NT2/D1 (cell line): ENCODE measurements at regions not wholly inside any gene's neighbourhood (a gene's known extent, or its start where the extent isn't known, plus 50 kb on each side); places are given as distances from the start of the nearest gene placed in this dataset.

Experiments used
- YY1 ChIP-seq: IDR thresholded peaks from 2 replicates; pipeline ENCODE4 v1.6.1; 2011; ENCODE audit not compliant: insufficient read length, insufficient read depth
- ZNF274 ChIP-seq: IDR thresholded peaks from 2 replicates; pipeline ENCODE4 v1.6.1; 2011; ENCODE audit warnings: mild to moderate bottlenecking, low read depth, low read length

DNA sequence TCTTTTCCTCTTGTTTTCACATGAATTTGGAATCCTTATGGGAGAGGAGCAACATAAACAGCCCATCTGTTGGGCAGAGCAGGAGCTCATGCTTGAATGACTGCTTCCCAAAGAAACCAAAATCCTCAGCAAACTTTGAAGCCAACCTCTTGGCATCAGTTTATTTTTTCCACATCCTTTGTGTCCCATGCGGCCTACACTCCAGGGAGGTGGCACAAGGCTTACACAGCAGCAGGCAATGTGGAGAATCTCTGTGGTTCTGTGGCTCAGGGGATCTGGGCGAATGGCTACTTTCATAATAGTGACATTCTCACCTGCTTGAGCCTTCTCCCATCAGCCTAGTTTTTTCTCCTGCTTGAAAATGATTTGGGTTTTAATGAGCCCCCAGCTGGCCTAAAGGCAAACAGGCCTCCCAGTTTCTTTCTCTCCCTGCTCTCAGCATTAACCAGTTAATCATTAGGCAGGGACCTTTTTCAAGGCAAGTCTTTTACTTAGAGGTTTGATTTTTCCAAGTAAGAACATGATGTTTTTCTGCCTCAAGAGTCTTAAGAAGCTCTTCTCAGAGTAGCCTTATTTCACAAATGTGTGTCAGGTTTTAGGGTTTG lies 370.3 kb downstream of the ARHGEF28 start:
- no peak for TF ChIP-seq YY1
- no peak for TF ChIP-seq ZNF274
